DOHH2 (cell line): ENCODE measurements at regions not wholly inside any gene's neighbourhood (a gene's known extent, or its start where the extent isn't known, plus 50 kb on each side); places are given as distances from the start of the nearest gene placed in this dataset.

Experiments used
- H3F3A ChIP-seq: fragments of 200-600 bp; sonication (generic), shearing (Covaris generic); 2 replicates; pipeline ENCODE4 v1.6.0; 2016; ENCODE audit warnings: antibody characterized with exemption, mild to moderate bottlenecking; ENCODE audit not compliant: control insufficient read depth, insufficient read depth
- H3K27ac ChIP-seq: fragments of 200-600 bp; sonication (generic); 2 replicates; pipeline ENCODE4 v1.5.1; 2014; ENCODE audit warnings: low read depth, mild to moderate bottlenecking, low read length, moderate library complexity
- H3K27me3 ChIP-seq: fragments of 200-600 bp; sonication (generic); 2 replicates; pipeline ENCODE4 v1.6.1; 2014; ENCODE audit warnings: mild to moderate bottlenecking, low read length, mixed read lengths; ENCODE audit not compliant: control insufficient read depth
- H3K36me3 ChIP-seq: fragments of 200-600 bp; sonication (generic); 2 replicates; pipeline ENCODE4 v1.6.1; 2014; ENCODE audit warnings: mild to moderate bottlenecking, low read length, moderate library complexity, mixed read lengths; ENCODE audit not compliant: control insufficient read depth
- H3K4me1 ChIP-seq: fragments of 200-600 bp; sonication (generic); 2 replicates; pipeline ENCODE4 v1.6.1; 2014; ENCODE audit warnings: mild to moderate bottlenecking, low read length, mixed read lengths; ENCODE audit not compliant: control insufficient read depth
- H3K4me2 ChIP-seq: fragments of 200-600 bp; sonication (generic); 2 replicates; pipeline ENCODE4 v1.6.0; 2014; ENCODE audit warnings: mild to moderate bottlenecking, low read length, moderate library complexity
- H3K4me3 ChIP-seq: fragments of 200-600 bp; sonication (generic); 2 replicates; pipeline ENCODE4 v1.5.1; 2014; ENCODE audit warnings: mild to moderate bottlenecking, low read length, mixed read lengths
- H3K79me2 ChIP-seq: fragments of 200-600 bp; sonication (generic); 2 replicates; pipeline ENCODE4 v1.6.1; 2014; ENCODE audit warnings: mild to moderate bottlenecking, low read length, mixed read lengths; ENCODE audit not compliant: control insufficient read depth
- H3K9me2 ChIP-seq: fragments of 200-600 bp; sonication (generic); replicated peaks from 2 replicates; pipeline ENCODE4 v1.6.1; 2014; ENCODE audit warnings: mild to moderate bottlenecking, low read length, mixed read lengths; ENCODE audit not compliant: control insufficient read depth
- H3K9me3 ChIP-seq: fragments of 200-600 bp; sonication (generic); 2 replicates; pipeline ENCODE4 v1.6.1; 2014; ENCODE audit warnings: antibody characterized with exemption, low read length, mixed read lengths; ENCODE audit not compliant: control insufficient read depth, insufficient read depth
- H4K20me1 ChIP-seq: fragments of 200-600 bp; sonication (generic); 2 replicates; pipeline ENCODE4 v1.6.0; 2014; ENCODE audit warnings: low read depth, mild to moderate bottlenecking, antibody characterized with exemption, low read length, moderate library complexity; ENCODE audit not compliant: control insufficient read depth, insufficient read depth
- CTCF ChIP-seq: fragments of 200-600 bp; sonication (generic); IDR thresholded peaks from one replicate; pipeline ENCODE4 v1.5.1; 2014; ENCODE audit warnings: antibody characterized with exemption, mild to moderate bottlenecking, low read depth, low read length; ENCODE audit not compliant: poor library complexity, severe bottlenecking
- EZH2phosphoT487 ChIP-seq: fragments of 200-600 bp; sonication (generic); IDR thresholded peaks from 2 replicates; pipeline ENCODE4 v1.6.1; 2017; ENCODE audit warnings: borderline replicate concordance, mild to moderate bottlenecking, antibody characterized with exemption, low read length, moderate library complexity, mixed read lengths

GRCh38 chr5:128591598-128592455, 53.8 kb upstream of the FBN2 start:
- TF ChIP-seq EZH2phosphoT487 (no peak), CTCF (no peak)
- Histone ChIP-seq H3K9me2 (no peaks in the 10 kb centered on the region), H3K27me3 (no peaks in the 10 kb centered on the region), H3K79me2 (no peaks in the 10 kb centered on the region), H3K36me3 (no peaks in the 10 kb centered on the region), H3K9me3 (no peaks in the 10 kb centered on the region), H3K27ac (no peak overlapping the region), H3K4me3 (no peak overlapping the region), H3K4me1 (no peaks in the 10 kb centered on the region), H3F3A (no peaks in the 10 kb centered on the region), H4K20me1 (no peaks in the 10 kb centered on the region), H3K4me2 (no peak overlapping the region)

GRCh38 chr5:128596071-128596470, 58.0 kb upstream of the FBN2 start:
- no peaks in the 10 kb centered on the region for H3K79me2 ChIP-seq
- H3K27me3 ChIP-seq = no peaks in the 10 kb centered on the region
- no peaks in the 10 kb centered on the region for H3K9me2 ChIP-seq
- no peaks in the 10 kb centered on the region for H3K4me1 ChIP-seq
- H3K4me3 ChIP-seq = no peak overlapping the region
- H4K20me1 ChIP-seq = no peaks in the 10 kb centered on the region
- H3K36me3 ChIP-seq = no peaks in the 10 kb centered on the region
- H3K27ac ChIP-seq = no peak overlapping the region
- no peak overlapping the region for H3K4me2 ChIP-seq
- no peaks in the 10 kb centered on the region for H3F3A ChIP-seq
- no peaks in the 10 kb centered on the region for H3K9me3 ChIP-seq
- TF ChIP-seq EZH2phosphoT487 (no peak), CTCF (no peak)

GRCh38 chr5:128597156-128597555, 59.1 kb upstream of the FBN2 start:
- Histone ChIP-seq H3K79me2 (no peaks in the 10 kb centered on the region), H3F3A (no peaks in the 10 kb centered on the region), H3K36me3 (no peaks in the 10 kb centered on the region), H3K4me1 (no peaks in the 10 kb centered on the region), H3K27me3 (no peaks in the 10 kb centered on the region), H3K9me3 (no peaks in the 10 kb centered on the region), H3K4me2 (no peak overlapping the region), H4K20me1 (no peaks in the 10 kb centered on the region), H3K27ac (no peak overlapping the region), H3K4me3 (no peak overlapping the region), H3K9me2 (no peaks in the 10 kb centered on the region)
- TF ChIP-seq CTCF (no peak), EZH2phosphoT487 (no peak)
